GM21619 (cell line): ENCODE measurements at regions not wholly inside any gene's neighbourhood (a gene's known extent, or its start where the extent isn't known, plus 50 kb on each side); places are given as distances from the start of the nearest gene placed in this dataset.
"Not testable (repeated sequence)": the region's sequence is repeated elsewhere in the genome, so short reads cannot be mapped to it uniquely, and the experiment has no call there.

Experiments
- ATAC-seq: cut with Tn5 transposase; IDR thresholded peaks from one replicate; pipeline ENCODE4 v1.9.1; 2021; ENCODE audit not compliant: unreplicated experiment

DNA sequence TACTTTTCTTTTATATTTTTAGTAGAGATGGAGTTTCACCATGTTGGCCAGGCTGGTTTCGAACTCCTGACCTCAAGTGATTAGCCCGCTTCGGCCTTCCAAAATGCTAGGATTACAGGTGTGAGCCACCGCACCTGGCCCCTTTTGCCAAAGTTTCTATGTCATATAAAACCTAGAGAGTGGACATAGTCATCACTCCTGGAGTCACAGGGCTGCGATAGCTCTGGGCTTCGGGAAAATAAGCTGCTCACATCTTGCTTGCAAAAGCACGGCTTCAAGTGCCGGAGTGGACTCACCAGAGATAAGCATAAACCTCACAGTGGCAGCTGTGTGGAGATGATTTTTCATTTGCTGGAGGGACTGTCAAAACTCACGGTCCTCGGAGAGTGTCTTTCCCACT, 171.2 kb downstream of the TEX29 start:
- ATAC-seq = no peak

DNA sequence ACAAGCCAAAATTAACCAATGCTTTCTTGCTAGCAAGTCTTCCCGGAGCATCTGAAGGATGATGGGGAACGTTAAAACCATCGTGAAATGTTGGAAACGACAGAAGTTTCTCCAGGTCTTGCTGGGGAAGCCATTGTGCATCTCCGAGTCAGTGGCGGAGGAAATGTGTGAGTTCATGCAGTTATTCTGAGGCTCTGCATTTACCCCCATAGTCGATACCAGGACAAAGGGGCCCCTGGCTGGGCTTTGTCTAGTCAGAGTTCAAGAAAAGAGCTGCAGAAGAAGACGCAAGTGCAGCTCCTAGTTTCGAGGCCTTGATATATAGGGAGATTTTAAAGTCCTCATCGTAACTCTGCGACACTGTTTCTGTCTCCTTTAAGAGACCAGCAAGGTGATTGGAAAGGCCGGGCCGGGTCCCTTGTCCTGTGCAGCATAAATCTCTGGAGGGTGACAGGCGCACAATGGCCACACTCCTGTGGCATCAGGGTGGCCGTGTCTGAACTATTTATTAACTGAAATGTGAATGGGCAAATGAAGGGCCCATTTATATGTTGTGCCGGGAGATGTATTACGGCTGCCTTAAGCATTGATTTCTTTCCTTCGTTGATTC, 172.0 kb downstream of the TEX29 start:
- no peak for ATAC-seq

DNA sequence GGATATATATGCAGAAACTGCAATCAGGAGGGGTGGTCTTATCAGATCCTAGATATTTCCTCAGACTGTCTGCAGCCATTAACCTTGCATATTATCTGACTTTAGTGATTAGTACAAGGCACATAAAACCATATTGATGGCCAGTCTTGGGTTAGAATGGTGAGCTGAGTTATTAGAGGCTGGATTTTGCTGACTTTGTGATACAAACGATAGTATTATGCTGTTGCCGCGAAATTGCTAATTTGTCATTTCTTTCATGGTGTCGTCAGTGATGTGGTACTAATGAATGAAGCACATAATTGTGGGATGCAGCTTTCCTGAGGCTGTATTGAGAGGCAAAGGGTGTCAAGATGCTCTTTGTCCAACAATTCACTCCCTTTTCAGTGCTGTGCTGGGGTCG, 172.5 kb downstream of the TEX29 start:
- ATAC-seq = no peak

DNA sequence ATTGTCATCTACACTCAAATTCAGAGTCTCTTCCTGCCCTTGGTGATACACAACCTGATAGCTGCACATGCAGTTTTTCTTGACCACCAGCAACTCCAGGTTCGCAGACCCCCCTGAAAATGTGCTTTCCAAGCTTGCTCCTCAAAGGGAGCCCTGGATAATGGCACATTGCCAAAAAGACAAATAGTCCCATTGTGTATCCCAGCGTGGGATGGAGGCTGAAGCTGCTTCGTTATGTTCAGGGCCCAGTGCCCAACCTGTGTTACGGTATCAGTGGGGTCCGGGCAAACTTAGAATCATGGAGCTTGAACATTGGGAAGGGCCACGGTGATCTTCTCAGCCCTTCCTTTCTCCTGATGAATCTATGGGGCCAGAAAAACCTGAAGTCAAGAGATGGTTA, 173.0 kb downstream of the TEX29 start:
- ATAC-seq = no peak

DNA sequence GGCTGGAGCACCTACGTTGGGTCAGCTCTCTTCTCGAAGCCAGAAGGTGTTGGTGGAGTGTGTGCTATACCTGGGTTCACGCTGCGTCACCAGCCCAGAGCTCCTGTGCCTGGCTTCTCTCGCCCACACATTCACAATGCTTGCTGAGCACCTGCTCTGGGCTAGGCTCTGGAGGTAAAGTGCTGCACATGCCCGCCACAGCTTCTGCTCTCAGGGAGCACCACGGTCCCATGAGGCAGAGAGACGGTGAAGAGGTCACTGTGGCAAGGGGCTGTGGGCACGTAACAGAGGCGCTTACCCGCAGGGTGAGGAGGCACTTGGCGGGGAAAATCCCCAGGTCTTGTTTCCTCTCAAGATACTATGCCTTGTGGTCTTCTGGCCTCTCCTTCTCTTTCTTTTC, 174.2 kb downstream of the TEX29 start:
- ATAC-seq = no peak

DNA sequence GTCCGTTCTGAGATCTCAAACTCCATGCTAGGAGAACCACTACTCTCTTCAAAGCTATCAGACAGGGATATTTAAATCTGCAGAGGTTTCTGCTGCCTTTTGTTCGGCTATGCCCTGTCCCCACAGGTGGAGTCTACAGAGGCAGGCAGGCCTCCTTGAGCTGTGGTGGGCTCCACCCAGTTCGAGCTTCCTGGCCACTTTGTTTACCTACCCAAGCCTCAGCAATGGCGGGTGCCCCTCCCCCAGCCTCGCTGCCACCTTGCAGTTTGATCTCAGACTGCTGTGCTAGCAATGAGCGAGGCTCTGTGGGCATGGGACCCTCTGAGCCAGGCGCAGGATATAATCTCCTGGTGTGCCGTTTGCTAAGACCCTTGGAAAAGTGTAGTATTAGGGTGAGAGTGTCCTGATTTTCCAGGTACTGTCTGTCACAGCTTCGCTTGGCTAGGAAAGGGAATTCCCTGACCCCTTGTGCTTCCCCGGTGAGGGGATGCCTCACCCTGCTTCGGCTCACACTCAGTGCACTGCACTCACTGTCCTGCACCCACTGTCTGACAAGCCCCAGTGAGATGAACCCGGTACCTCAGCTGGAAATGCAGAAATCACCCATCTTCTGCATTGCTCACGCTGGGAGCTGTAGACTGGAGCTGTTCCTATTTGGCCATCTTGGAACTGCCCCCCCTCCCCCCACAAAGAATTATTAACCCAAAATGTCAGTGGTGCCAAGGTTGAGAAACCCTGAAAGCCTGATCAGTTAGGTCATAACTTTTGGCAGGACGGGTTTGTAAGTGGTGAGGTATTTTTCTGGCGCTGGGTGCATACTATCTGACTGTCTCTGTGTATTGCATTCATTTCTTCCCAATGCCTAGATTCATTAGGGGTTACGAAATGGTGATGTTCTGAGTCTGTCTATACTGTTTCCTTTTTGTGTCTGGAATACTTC, 181.4 kb downstream of the TEX29 start:
- not testable (repeated sequence) for ATAC-seq

DNA sequence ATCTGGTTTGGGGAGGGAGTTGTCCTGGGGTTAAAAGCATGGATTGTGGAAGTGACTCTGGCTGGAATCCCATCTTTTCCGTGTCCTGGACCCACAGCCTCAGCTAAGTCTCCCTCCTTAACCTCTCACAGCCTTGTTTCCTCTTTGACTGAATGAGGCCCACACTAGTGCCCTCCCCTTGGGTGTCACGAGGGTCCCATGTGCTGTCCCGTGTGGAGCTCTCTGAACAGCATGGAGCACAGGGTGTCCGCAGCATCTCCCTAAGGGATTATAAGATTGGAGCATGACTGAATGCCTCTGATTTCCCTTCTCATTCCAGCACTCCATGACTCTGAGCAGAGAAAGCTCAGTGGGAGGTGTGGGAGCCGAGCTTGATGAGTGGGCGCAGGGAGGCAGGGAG, 182.5 kb downstream of the TEX29 start:
- no peak for ATAC-seq

DNA sequence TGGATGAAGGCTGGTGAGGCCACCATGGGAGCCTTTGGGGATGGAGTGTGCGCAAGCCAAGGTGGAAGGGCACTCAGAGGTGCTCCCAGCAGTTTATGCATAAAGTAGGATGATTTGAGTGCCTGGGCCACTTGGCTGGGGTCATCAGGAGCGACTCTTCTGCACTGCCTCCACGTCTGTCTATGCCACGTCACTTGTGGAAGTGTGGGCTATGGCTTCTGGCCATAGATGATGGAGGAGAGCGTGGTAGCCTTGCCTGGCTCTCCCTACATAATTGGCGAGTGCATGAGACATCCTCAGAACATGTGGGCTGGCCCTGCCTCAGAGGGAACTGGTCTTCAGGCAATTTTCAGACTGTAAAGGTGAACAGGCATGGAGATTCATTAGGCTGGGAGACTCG, 182.9 kb downstream of the TEX29 start:
- ATAC-seq = no peak

DNA sequence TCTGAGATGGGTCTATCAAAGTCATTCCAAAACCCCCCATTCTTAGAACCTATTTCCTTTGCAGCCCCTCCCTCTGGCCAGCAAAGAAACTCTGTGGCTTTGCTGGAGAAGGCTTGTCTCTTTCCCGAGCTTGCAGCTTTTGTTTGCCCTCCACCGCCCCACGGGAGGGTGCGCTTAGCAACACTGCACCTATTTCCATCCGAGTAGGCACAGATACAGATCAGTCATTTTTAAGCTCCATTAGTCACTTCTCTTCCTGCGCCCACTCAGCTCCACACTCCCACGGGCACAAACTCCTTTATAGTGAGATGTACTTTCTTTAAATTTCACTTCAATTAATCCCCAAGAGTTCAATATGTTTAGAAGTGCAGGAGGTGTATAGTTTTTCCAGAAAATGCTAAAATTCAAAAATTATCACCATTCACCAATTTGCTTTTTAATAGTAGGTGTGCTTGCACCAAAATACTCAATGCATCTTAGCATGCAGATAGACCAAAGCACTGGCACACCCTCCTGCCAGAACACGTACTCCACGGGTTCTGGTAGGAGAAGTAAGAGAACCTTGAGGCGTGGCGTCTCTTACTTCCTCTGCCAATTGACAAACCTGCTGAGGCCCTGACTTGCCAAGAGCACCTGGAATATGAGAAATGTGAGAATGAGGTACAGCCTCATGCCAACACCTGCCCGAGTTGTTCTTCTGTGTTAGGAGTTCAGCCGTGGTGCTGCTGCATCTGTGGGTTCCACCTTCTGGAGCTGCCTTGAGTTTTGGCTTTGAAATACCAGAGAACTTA, 183.7 kb downstream of the TEX29 start:
- no peak for ATAC-seq

DNA sequence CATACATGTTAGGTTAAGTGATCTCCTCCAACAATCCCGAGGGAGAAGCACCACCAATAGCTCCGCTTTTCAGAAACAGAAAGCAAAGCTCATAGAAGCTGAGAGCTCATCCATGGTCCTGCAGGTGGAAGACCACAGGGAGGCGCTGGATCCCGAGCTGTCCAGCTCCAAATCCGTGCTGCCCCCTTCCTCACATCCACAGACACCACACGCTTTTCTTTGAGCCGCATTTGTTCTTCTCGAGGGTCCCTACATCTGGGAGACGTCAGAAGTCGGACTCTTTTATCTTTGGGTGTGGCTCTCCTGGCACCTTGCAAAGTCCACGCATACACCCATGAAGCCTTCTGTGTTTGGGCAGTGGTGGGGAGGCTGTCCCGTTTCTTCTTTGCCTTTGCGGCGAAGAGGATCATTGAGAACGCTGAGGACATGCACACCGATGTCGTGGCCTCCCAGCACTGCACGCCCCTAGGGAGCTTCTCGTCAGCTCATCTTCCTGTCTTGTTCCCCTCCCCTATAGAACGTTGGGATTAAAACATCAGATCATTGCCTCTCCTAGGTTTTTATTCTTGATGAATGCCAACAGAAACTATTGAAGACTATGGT, 184.8 kb downstream of the TEX29 start:
- ATAC-seq = no peak

DNA sequence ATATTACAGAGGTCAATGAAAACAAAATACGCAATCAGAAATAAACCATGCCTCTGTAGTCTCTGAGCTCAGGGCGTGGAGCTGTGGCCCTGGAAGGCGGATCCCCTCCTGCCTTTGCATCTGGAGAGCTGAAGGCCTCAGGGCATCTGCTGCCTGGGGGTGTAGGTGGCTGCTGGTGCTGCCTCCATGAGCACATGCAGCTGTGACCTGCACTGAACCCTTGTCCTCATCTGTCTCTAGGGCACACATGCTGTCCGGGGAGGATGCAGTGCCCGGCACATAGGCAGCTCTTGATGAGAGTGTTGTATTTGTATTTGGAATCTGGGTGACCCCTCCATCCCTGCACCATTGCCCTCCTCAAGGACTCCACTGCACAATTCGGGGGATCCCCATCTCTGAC, 185.7 kb downstream of the TEX29 start:
- no peak for ATAC-seq

DNA sequence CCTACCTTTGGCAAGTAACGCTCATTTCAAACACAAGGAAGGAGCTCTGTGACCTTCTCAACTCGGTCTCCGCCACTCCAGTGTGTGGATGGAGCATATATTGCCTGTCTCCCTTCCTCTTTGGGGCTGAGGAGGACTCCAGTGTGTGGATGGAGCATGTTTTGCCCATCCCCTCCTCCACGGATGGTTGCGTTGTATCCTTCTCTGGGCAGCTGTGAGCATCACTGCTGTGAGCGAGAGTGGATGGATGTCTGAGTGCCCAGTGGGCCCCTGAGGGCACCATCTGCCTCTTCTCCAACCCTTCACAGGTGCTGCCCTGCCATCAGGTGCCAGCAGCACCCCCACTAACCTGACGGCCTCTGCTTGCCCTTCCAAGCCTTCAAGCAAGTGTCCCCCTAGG, 186.2 kb downstream of the TEX29 start:
- ATAC-seq = no peak

DNA sequence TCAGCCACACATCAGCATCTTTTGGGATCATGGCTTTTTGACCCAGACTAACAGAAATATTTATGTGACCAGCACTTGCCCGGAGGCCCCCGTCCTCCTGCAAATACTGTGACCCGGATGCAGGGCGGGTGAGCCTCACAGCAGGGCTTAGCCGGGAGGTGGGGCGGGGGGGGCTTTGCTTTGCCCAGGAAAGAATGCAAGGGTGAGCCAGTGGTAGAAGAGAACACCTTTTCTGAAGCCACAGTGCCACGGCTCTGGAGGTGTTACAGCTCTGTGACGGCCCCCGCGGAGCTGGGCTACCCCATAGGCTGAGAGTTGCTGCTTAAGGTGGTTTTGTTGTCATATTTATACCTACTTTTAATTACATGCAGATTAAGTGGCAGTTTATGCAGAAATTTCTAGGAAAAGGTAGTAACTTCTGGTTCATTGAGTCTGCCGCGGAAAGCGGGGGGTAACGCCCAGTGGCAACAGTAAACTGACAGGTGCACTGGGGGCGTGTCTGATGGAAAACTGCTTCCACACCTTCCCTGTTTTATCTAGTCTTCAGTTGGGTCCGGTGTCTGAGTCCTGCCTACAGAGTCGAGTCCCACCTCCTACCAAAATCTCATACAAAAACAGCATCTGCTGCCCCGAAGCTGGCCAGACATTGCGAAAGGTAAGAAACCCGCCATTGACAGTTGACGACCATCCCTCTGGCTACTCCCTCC, 187.9 kb downstream of the TEX29 start:
- no peak for ATAC-seq

DNA sequence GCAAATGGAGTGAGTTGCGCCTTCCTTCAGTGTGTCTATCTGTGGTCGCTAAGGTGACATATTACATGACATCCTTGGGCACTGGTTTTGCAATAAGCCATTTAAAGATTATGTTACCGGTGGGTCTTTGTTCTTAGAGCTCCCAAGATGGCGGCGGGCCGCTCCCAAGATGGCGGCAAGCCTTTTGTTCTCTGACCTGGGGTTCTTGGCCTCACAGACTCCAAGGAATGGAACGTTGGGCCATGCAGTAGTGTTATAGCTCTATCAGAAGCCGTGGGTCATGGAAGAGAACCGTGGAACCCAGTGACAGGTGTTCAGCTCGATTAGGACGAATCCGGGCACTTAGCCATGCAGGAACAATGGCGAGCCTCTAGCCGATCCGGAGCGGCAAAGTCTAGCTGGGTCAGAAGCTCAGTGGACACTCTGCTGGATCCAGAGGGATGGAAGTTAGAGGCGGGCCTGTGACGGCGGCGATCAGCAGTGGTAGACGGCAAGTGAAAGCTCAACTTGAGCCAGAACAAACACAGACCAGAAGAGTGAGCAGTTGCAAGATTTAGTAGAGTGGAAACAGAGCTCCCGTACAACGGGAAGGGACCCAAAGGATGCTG, 188.6 kb downstream of the TEX29 start:
- no peak for ATAC-seq

DNA sequence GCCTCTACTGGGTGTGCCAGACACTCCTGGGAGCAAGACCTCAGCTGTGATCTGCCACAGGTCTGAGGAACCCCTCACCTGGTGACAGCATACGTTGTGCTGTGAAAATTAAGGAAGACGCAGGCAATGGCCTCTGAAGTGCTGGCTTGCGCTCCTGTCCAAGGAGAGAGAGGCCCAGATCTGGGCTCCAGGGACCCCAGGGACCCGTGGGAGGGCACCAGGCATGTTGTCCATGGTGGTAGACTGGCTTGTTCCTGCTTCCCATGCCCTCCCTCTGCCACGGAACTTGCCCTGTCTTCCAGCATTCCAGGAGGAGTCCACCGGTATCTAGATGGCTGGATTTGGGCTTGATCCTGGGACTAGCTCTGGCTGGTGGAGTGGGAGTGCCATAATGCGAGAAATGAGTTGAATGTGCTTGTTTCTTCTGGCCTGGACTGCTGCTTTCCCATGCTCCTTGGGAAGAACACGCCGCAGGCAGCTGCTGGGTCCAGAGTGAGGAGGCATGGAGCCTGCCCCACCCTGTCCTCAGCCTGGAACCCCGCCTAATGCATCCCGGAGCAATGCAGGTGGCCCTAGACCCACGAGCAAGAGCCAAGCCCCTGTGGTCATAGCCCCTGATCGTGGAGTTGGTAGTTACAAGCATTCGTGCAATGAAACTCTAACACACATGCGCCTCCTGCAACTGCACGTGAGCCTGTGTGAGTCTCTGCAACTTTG, 190.2 kb downstream of the TEX29 start:
- no peak for ATAC-seq

DNA sequence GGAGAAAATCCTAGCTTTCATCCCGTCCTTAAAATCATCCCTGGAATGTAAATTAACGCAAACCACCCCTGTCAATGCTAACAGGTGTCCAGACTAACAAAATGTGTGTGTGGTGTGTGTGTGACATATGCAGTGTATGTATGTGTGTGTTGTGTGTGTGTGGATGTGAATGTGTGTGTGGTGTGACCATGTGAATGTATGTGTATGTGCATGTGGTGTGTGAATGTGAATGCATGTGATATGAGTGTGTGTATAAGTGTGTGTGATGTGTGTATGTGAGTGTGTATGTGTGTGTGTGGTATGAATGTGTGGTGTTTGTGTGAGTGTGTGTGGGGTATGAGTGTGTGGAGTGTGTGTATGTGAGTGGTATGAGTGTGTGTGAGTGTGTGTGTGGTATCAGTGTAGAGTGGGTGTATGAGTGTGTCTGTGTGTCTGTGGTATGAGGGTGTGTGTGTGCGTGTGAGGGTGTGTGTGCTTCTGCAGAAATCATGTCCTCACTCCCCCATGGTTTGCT, 190.8 kb downstream of the TEX29 start:
- ATAC-seq = no peak

DNA sequence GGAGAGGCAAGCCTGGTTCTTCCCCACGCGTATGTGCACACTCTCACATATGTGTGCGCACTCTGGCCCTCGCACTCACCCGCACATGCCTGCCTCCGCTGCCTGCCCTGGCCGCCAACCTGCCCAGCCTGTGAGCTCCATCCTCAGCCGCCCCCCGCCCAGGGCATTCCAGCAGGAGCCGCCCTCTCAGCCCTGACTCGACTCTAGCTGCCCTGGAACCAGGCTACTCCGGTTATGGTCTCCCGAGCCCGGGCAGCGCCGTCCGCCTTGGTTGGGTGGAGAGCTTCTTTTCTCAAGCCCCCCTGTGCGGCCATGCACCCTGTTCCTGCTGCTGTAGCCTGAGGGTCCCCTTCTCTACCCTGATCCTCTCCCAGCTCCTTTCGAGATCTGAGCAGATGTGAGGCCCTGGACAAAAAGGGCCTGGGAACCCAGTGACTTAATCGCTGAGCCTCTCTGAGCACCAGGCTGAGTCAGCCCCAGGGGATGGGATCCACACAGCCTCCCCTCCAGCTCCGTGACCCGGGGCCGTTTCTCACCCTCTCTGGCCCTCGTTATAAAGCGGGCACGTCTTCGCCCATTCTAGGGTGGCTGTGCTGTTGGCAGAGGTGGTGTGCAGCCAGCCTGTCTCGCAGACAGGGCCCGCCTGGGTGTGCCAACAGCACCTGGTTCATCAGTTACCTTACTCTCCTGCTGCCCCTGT, 191.5 kb downstream of the TEX29 start:
- ATAC-seq = no peak

DNA sequence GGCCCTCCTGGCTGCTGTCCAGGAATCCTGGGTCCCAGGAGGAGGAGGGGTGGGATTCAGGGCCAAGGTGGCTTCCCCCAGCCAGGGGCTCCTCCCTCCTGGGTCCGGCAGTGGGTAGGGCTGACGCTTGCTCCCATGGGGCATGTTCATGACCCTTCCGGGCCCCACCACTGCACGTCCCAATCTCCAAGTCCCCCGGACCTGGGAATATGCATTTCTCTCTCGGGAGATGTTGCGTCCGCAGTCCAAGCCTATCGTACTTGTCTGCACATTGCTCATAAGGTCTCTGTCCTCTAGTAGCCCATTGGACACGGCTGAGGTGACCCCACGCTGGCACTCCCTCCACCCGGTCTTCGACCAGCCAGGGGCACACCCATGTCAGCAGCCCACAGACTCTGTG, 192.3 kb downstream of the TEX29 start:
- ATAC-seq = no peak
